GM19395 (cell line): ENCODE measurements at regions not wholly inside any gene's neighbourhood (a gene's known extent, or its start where the extent isn't known, plus 50 kb on each side); places are given as distances from the start of the nearest gene placed in this dataset.
A peak's percentile ranks its signal among the peaks of the same experiment; 100 is the strongest.

Experiments used
- ATAC-seq: cut with Tn5 transposase; IDR thresholded peaks from one replicate; pipeline ENCODE4 v1.9.1; 2021; ENCODE audit warnings: mild to moderate bottlenecking, moderate library complexity; ENCODE audit not compliant: unreplicated experiment

- ATAC-seq = no peak
Measured at GRCh38 chr5:161235569-161235968, 311.0 kb downstream of the GABRB2 start.

GRCh38 chr5:161233553-161233952 lies 313.0 kb downstream of the GABRB2 start:
- ATAC-seq = no peak

GRCh38 chr5:161230221-161230620 lies 316.3 kb downstream of the GABRB2 start:
- ATAC-seq = no peak

GRCh38 chr5:161219816-161220215 lies 326.7 kb downstream of the GABRB2 start:
- ATAC-seq = no peak

- no peak for ATAC-seq
Measured at GRCh38 chr5:161216877-161217276, 329.6 kb downstream of the GABRB2 start.

GRCh38 chr5:161212123-161212712 lies 334.3 kb downstream of the GABRB2 start:
- no peak for ATAC-seq

- ATAC-seq = no peak
Measured at GRCh38 chr5:161201558-161201957, 345.0 kb downstream of the GABRB2 start.

- no peak for ATAC-seq
Measured at GRCh38 chr5:161190778-161191177, 338.8 kb upstream of the ATP10B start.

GRCh38 chr5:161190086-161190485 lies 338.1 kb upstream of the ATP10B start:
- no peak for ATAC-seq

GRCh38 chr5:161189452-161189851 lies 337.4 kb upstream of the ATP10B start:
- ATAC-seq = no peak

- ATAC-seq = no peak
Measured at GRCh38 chr5:161183559-161183958, 331.5 kb upstream of the ATP10B start.

- ATAC-seq = no peak
Measured at GRCh38 chr5:161176221-161176620, 324.2 kb upstream of the ATP10B start.

- ATAC-seq = no peak
Measured at GRCh38 chr5:161169776-161170175, 317.8 kb upstream of the ATP10B start.

- no peak for ATAC-seq
Measured at GRCh38 chr5:161167016-161167767, 315.2 kb upstream of the ATP10B start.

- ATAC-seq = no peak
Measured at GRCh38 chr5:161165998-161166660, 314.1 kb upstream of the ATP10B start.

- ATAC-seq = no peak
Measured at GRCh38 chr5:161157925-161158324, 305.9 kb upstream of the ATP10B start.

GRCh38 chr5:161155451-161155850 lies 303.4 kb upstream of the ATP10B start:
- no peak for ATAC-seq

GRCh38 chr5:161152415-161152940 lies 300.5 kb upstream of the ATP10B start:
- ATAC-seq = no peak

- ATAC-seq = no peak
Measured at GRCh38 chr5:161150441-161150988, 298.5 kb upstream of the ATP10B start.

- ATAC-seq = peak; percentile 63
Measured at GRCh38 chr5:161149078-161149477, 297.1 kb upstream of the ATP10B start.

GRCh38 chr5:161138751-161139455 lies 286.9 kb upstream of the ATP10B start:
- ATAC-seq = peak; percentile 72
